ENCODE measurements at regions not wholly inside any gene's neighbourhood (a gene's known extent, or its start where the extent isn't known, plus 50 kb on each side); places are given as distances from the start of the nearest gene placed in this dataset.

GRCh38 chr11:45573728-45574127 is 91.7 kb downstream of the CHST1 start:
- no peak for TF ChIP-seq HDGF (IDR thresholded peaks at IDR 0.05; ENCODE audit: borderline replicate concordance)
- no peak for TF ChIP-seq FOXK2 (IDR thresholded peaks at IDR 0.05)
- TF ChIP-seq FOXM1 (IDR thresholded peaks at IDR 0.05; ENCODE audit: borderline replicate concordance), result no peak
- no peak for TF ChIP-seq BHLHE40 (IDR thresholded peaks at IDR 0.05; ENCODE audit: borderline replicate concordance)
- no peak for TF ChIP-seq L3MBTL2 (conservative IDR thresholded peaks at IDR 0.05)
- no peak for TF ChIP-seq CTBP1 (IDR thresholded peaks at IDR 0.05; ENCODE audit: borderline replicate concordance)
- no peak for TF ChIP-seq ARNT (IDR thresholded peaks at IDR 0.05)
- TF ChIP-seq ZNF384 (IDR thresholded peaks at IDR 0.05), result no peak
- TF ChIP-seq ELF4 (IDR thresholded peaks at IDR 0.05), result no peak
- no peak for TF ChIP-seq FOXA1 (IDR thresholded peaks at IDR 0.05)
- no peak for TF ChIP-seq SP1 (IDR thresholded peaks at IDR 0.05)
- TF ChIP-seq, protein P1, sequence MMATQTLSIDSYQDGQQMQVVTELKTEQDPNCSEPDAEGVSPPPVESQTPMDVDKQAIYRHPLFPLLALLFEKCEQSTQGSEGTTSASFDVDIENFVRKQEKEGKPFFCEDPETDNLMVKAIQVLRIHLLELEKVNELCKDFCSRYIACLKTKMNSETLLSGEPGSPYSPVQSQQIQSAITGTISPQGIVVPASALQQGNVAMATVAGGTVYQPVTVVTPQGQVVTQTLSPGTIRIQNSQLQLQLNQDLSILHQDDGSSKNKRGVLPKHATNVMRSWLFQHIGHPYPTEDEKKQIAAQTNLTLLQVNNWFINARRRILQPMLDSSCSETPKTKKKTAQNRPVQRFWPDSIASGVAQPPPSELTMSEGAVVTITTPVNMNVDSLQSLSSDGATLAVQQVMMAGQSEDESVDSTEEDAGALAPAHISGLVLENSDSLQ (IDR thresholded peaks at IDR 0.05), result no peak
